NB4 (cell line): ENCODE measurements at regions not wholly inside any gene's neighbourhood (a gene's known extent, or its start where the extent isn't known, plus 50 kb on each side); places are given as distances from the start of the nearest gene placed in this dataset.

Experiments
- MYC ChIP-seq: IDR thresholded peaks from 2 replicates; pipeline ENCODE4 v1.6.1; 2011; ENCODE audit warnings: low read depth, low read length
- TF ChIP-seq, protein P1 (sequence below): IDR thresholded peaks from one replicate; pipeline ENCODE4 v1.5.1; 2012; ENCODE audit warnings: low read depth, low read length

GRCh38 chr6:142544199-142544838 is 242.5 kb downstream of the ADGRG6 start:
- no peak for TF ChIP-seq MYC
- TF ChIP-seq, protein P1, sequence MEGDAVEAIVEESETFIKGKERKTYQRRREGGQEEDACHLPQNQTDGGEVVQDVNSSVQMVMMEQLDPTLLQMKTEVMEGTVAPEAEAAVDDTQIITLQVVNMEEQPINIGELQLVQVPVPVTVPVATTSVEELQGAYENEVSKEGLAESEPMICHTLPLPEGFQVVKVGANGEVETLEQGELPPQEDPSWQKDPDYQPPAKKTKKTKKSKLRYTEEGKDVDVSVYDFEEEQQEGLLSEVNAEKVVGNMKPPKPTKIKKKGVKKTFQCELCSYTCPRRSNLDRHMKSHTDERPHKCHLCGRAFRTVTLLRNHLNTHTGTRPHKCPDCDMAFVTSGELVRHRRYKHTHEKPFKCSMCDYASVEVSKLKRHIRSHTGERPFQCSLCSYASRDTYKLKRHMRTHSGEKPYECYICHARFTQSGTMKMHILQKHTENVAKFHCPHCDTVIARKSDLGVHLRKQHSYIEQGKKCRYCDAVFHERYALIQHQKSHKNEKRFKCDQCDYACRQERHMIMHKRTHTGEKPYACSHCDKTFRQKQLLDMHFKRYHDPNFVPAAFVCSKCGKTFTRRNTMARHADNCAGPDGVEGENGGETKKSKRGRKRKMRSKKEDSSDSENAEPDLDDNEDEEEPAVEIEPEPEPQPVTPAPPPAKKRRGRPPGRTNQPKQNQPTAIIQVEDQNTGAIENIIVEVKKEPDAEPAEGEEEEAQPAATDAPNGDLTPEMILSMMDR: no peak
